SHP77 treated with DMSO at 0.1 percent for 48 hours (cell line): ENCODE measurements at regions not wholly inside any gene's neighbourhood (a gene's known extent, or its start where the extent isn't known, plus 50 kb on each side); places are given as distances from the start of the nearest gene placed in this dataset.
"Not testable (repeated sequence)": the region's sequence is repeated elsewhere in the genome, so short reads cannot be mapped to it uniquely, and the experiment has no call there.

Source experiments
- DNase-seq: peaks from one replicate; lab custom pipeline; 2025; lab: John Stamatoyannopoulos, UW

DNA sequence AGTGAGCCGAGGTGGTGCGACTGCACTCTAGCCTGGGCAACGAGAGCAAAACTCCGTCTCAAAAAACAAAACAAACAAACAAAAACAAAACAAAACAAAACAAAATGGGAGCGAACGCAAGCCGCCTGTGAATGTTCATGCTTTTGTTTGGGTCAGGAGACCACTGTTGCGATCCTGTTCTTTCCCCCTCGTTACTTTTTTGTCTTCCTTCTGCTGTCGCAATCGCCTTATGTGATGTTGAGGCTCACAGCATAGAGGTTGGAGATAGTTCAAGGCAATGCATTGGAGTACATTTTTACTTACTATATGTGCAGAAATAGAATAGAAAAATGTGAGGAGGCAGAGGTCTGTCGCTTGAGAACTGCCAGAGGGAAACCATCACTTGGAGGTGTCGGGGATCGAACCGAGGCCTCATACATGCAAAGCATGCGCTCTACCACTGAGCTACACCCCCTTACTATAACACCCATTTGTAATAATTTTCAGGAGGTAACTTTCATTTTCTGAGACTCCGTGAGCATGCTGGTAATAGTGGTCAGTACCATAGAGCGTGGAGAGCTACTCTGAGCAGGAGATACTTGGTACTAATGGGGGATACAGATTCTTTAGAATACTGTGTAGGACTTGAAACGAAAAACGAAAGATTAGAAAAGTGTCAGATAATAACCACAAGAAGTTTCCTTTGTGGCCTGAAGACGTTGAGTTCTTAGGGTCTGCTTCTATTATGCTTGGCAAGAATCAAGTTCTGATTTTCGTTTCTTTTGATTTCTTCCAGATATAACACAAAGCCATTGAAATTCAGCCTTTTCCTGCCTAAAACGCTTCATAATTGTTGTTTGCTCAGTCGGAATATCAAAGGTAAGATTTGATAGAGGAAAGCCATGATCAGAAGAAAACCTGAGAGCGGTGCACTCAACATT lies 121.1 kb downstream of the TRIM27 start:
- DNase-seq, result no peak

DNA sequence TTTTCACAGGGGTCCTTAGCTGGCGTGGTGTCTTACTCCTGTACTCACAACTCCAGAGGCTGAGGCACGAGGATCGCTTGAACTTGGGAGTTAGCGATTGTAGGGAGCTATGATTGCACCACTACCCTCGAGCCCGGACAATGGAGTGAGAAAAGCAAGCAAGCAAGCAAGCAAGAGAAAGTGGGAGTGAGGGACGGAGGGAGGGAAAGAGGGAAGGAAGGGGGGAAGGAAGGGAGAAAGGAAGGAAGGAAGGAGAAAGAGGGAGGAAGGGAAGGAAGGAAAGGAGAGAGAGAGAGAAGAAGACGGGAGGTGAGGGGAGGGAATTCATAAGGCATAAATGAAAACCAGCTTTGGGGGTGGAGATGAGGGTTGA lies 120.5 kb downstream of the TRIM27 start:
- DNase-seq, result no peak

DNA sequence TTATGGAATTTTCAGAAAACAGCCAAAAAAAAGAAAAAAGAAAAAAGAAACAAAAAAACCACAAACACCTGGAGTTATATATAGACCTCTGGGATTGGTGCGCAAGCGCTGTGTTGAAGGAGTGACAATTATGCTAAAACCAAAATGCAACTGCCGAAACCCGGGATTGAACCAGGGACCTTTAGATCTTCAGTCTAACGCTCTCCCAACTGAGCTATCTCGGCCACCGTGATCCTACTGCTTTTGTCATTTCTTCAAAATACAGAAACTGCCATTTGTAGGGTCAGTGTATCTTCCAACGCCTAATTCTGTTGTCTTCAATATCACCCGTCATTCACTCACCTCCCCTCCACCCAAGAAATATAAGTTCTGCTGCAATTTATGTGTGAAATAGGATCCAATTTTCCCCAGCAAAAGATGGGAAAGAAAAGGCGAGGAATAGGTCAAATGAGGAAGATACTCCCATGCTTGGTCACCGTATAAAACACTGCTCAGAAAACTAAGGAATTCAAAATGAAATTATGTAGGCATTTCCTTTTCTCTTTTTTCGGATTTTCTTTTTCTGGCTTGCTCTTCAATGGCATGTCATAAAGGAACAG lies 116.0 kb downstream of the TRIM27 start:
- DNase-seq, result peak; percentile 45

DNA sequence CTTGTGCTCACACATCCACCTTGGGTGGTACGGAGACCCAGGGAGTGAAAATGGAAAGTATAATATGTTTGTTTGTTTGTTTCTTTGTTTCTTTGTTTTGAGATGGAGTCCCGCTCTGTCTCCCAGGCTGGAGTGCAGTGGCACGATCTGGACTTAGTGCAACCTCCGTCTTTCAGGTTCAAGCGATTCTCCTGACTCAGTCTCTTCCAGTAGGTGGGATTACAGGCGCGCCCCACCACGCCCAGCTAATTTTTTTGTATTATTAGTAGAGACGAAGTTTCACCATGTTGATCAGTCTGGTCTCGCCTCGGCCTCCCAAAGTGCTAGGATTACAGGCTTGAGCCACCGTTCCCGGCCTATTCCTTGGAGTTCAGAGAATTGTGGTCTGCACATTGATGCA lies 115.4 kb downstream of the TRIM27 start:
- no peak for DNase-seq

DNA sequence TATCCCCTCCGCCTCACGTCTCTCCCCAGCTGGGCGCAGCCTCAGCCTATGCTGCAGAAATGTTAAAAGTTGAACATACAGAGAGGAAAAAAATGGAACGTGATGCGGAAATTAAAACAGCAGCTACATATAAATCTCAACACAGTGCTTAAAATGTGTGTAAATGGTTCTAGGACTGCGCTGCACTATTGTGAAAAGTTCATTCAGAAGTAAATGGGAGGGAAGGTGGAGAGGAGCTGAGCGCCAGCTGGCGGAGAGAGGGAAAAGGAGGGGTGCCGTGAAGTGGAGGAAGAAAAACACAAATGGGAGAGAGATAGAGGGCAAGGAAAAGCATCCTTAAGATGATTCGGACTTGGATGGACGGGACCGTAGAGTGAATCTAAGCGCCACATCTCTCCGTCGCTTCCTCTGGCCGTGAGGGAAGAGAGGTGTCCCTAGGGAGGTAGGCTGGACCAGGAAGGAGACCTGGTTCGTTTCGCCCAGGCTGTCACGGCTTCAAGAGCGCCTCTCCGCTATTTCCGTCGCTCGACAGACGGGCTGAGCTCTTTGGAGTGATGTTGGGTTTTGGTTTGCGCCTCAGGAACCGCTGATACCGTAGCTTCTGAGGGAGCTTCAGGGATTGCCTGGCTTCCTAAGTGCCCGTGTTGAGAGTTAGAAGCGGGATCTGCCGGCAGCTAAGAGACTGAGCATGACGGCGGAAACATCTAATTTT lies 113.7 kb downstream of the TRIM27 start:
- DNase-seq, result no peak

DNA sequence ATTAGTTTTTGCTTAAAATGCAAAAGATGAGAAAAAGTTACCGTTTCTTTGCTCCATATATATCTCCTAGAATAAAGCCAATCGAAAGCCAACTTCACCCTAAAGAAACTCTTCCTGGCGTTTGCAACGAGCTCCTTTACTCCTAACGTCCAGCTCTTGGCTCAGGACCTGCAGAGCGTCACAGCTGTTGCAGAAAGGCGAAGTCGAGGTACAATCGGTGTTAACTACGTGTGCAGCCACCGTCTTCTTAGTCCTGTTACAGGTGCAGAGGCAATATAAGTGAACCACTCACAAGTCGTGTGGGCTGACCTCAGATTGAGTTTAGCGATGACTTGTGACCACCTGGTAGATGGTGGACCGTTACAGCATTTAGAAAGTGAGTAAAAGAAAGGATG lies 113.1 kb downstream of the TRIM27 start:
- no peak for DNase-seq

DNA sequence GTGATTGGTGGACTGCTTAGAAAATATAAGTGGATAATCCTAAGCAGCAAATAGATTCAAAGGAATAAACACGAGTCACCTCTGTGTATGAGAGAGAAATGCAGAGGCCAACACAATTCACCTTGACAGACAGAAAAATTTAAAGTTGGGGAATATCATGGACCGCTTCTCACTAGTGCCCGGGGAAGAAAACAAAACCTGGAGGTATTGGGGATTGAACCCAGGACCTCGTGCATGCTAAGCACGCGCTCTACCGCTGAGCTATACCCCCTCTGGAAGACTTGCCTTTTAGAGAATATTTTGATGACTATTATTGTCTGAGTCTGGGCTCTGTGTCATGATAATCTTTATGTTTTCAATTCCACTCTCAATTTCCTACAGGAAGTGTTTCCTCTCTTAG lies 111.9 kb downstream of the TRIM27 start:
- no peak for DNase-seq

DNA sequence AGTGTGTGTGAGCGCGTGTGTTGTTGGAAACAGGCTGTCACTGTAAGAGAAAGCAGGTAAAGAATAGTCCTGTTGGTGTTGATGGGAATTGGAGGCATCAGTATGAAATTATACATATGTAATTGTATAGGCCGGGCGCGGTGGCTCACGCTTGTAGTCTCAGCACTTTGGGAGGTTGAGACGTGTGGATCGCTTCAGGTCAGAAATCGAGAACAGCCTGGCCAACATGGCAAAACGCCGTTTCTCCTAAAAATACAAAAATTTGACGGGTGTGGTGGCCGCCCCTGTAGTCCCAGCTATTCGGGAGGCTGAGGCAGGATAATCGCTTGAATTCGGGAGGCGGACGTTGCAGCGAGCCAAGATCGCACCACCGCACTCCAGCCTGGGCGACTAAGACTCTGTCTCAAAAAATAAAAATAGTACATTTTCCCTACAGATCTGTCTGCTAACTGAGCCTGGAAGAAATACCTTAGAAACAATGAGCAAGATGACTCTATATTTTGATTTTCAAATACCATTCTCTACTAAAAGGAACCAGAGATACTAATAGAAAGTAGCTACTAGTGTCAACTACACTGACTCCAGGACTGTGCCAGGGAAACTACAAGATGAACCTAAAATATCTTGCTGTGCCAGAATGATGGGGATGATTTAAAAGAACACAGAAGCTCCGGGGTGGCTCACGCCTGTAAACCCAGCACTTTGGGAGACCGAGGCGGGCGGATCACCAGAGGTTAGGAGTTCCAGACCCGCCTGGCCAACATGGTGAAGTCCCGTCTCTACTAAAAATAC lies 110.8 kb downstream of the TRIM27 start:
- no peak for DNase-seq

DNA sequence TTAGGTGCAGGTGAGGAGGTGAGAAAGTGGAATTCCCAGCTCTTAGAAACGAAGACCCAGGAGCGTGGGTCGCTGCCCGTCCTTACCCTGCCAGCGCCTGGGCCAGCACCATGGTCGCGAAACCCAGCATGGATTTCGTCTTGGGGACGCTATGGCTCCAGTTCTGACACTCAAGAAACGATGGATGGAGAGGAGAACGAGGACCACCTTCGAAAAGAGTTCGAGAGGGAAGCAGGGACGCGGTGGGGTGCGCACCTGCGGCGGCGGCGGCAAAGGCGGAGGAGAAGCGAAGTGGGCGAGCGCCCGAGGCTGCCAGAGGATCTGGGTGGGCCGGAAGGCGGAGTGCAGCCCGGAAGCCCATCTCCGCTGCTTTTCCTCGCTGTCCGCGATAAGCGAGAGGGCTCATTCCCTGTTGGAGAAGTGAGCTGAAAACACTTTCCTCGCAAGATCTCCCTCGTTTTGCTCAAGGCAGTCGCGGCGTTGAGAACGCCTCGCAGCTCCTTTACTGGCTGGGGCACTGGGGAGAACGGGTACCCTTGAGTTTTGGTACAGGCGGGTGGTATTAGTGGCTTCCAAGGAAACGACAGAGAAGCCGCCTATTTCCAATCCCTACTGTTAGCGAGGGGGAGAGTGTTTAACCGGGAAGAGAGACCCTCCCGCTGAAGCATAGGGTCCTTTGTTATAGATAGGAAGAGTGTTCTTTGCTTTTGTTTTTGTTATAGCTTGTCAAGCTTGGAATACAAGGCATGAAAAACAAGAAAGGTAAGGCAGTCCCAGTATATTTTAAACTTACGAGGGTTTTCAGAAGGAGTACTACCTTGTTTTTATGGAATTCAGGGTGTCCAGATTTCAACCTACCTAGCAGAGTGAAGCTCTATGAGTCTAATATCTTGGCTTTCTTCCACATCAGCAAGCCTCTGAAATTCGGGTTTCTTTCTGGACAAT lies 109.5 kb downstream of the TRIM27 start:
- DNase-seq, result no peak

DNA sequence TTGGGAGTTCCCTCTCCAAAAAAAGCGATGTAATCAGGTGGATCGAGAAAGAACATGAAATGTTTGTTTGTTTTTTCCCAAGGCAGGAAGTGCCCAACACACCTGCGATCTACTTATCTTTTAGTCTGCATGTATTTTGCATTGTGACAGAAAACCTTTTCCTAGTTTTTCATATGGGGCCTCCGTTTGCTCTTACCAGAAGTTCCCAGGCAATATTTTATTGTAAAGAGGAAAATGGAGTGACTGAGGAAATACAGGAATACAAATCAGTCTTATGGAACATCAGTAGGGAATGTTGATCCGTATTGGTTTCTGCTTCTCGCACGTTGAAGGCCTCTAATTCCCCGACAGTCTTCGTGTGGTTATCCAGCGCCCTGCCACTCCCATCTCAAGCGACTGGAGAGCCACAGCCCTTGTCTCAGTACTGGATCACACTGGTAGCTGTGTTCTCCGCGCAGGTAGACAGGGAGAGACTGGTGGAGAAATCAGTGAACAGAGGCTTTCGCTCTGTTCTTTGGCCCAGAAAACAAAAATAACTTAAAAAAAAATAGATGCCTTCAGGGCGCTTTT lies 107.4 kb downstream of the TRIM27 start:
- no peak for DNase-seq

DNA sequence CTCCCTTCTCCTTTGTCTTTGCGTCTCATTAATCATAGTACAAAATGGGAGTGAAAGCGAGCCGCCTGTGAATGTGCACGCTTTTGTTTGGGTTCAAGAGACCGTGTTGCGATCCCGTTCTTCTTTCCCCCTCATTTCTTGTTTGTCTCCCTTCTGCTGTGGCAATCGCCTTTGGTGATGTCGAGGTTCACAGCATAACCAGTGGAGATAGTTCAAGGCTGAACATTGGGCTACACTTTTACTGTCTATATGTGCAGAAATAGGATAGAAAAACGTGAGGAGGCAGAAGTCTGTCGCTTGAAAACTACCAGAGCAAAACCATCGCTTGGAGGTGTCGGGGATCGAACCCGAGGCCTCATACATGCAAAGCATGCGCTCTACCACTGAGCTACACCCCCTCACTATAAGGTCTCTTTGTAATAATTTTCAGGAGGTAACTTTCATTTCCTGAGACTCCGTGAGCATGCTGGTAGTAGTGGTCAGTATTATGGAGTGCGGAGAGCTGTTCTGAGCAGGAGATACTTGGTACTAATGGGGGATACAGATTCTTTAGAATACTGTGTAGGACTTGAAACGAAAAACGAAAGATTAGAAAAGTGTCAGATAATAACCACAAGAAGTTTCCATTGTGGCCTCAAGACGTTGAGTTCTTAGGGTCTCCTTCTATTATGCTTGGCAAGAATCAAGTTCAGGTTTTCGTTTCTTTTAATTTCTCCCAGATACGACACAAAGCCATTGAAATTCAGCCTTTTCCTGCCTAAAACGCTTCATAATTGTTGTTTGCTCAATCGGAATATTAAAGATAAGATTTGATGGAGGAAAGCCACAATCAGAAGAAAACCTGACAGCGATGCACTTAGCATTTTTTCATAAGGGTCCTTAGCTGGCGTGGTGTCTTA lies 106.6 kb downstream of the TRIM27 start:
- DNase-seq, result no peak

DNA sequence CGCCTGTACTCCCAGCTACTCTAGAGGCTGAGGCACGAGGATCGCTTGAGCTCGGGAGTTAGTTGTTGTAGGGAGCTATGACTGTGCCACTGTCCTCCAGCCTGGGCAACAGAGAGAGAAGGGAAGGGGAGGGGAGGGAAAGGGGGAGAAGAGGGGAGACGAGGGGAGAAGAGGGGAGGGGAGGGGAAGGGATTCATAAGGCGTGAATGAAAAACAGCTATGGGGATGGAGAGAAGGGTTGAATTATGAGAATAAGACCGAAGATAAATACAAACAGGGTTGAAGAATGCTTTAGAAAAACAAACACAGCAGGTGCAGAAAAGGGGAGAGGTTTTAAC lies 106.0 kb downstream of the TRIM27 start:
- DNase-seq, result no peak

DNA sequence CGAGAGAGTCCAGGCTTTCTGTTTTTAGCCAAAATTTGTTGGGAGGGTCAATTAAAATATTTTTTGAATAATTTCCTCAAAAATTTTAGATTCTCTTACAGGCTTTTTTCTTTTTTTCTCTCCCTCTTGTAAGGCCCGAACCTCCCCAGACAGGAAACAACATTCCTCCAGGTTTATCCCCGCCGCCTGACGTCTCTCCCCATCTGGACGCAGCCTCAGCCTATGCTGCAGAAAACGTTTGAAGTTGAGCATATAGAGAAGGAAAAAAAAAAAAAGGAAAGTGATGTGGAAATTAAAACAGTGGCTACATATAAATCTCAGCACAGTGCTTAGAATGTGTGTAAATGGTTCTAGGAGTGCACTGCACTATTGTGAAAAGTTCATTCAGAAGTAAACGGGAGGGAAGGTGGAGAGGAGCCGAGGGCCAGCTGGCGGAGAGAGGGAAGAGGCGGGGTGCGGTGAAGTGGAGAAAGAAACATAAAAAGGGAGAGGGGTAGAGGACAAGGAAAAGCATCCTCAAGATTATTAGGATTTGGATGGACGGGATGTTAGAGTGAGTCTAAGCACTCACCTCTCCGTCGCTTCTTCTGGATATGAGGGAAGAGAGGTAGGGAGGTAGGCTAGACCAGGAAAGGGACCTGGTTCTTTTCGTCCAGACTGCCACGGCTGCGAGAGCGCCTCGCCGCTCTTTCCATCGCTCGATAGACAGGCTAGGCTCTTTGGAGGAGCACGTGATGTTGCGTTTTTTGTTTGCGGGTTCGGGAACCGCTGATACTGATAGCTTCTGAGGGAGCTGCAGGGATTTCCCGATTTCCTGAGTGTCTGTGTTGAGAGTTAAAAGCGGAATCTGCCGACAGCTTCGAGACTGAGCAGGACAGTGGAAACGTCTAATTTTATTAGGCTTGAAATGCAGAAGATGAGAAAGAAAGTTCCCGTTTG lies 98.7 kb downstream of the TRIM27 start:
- no peak for DNase-seq

DNA sequence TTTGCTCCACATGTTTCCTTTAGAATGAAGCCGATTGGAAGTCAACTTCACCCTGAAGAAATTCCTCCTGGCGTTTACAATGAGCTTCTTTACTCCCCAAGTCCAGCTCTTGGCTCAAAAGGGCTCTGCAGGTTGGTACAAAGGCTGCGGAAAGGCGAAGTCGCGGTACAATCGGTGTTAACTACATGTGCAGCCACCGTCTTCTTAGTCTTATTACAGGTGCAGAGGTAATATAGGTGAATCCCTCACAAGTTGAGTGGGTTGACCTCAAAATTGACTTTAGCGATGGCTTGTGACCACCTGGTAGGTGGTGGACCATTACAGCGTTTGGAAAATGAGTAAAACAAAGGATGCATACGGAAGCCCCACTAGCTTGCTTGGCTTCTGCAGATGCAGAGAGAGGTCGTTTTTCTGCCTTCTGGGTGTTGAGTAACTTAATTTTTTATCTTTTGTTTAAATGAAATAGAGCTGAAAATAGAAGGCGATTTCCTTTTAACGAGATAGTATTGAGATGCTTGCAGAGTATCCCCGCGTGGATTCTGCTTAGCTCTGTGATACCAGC lies 98.0 kb downstream of the TRIM27 start:
- no peak for DNase-seq

DNA sequence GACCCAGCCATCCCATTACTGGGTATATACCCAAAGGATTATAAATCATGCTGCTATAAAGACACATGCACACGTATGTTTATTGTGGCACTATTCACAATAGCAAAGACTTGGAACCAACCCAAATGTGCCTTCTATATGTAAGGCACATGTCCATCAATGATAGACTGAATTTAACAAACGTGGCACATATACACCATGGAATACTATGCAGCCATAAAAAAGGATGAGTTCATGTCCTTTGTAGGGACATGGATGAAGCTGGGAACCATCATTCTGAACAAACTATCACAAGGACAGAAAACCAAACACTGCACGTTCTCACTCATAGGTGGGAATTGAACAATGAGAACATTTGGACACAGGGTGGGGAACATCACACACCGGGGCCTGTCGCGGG lies 92.1 kb downstream of the TRIM27 start:
- DNase-seq, result not testable (repeated sequence)

DNA sequence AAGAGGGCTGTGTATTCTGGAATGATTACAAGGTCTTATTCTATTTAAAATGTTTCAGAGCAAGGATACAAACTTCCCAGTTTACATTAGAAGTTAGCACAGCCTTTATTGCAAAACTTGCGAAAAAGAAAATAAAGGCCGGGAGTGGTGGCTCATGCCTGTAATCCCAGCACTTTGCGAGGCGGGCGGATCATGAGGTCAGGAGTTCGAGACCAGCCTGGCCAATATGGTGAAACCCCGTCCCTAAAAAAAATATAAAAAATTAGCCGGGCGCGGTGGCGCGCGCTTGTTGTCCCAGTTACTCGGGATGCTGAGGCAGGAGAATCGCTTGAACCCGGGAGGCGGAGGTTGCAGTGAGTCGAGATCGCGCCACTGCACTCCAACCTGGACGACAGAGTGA lies 87.1 kb downstream of the TRIM27 start:
- DNase-seq, result not testable (repeated sequence)

DNA sequence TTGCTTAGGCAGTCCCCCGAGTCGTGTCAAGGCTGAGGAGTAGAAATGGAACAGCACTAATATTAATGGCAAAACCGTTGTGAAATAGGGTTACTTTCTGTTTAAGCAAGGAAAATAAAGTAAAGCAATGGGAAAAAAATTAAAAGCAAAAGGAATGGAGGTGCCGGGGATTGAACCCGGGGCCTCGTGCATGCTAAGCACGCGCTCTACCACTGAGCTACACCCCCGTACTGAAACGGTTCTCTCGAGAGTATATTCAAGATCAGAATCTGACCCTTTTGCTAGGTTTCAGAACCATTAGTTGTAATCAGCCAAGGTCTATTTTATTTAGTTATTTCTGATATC lies 85.5 kb downstream of the TRIM27 start:
- peak; percentile 59 for DNase-seq

DNA sequence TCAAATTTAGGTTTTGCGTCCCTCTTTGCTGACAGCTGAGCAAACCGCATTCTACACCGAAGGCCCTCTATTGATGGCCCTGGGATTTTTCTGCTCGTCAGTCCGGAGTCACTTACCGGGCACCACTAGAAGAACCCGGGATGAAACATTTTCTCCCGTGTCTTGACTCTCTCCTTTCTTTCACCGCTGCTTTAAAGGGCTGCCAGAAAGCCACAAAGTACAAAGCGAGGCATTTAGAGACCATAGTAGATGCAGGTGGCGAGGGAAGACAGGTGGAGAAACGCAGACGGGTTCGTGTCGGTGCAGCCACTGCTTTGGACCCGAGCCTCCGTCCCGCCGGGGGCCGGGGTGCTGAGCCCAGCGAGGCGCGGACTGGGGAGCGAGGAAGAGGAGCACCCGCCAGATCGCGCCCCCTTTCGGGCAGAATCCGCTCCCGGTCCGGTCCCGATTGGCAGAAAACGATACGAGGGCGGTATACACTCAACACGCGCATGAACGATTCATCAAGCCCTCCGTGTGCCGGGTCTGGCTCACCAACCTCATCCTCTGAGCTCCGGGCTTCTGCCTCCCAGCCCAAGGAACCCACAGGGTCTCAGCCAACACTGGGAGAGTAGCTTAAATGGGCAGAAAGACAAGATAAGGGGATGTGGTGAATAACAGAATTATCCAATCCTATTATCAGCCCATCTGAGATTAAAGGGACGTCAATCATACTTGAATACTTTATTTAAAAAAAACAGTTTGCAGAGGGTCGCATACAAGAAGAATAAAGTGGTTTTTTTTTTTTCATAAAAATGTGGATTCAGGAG lies 84.9 kb downstream of the TRIM27 start:
- peak; percentile 82 for DNase-seq
